H4 (cell line): ENCODE measurements at regions not wholly inside any gene's neighbourhood (a gene's known extent, or its start where the extent isn't known, plus 50 kb on each side); places are given as distances from the start of the nearest gene placed in this dataset.
"Not testable (repeated sequence)": the region's sequence is repeated elsewhere in the genome, so short reads cannot be mapped to it uniquely, and the experiment has no call there.

ENCODE experiments used
- DNase-seq: peaks from one replicate; pipeline ENCODE4 v3.0.0-alpha.2; 2015; ENCODE audit warnings: low spot score

GRCh38 chr12:58647495-58647894, 272.8 kb downstream of the LRIG3 start:
- DNase-seq: no peak

- no peak for DNase-seq
These were observed 272.1 kb downstream of the LRIG3 start for GRCh38 chr12:58648176-58648575.

- no peak for DNase-seq
These were observed 268.5 kb downstream of the LRIG3 start for GRCh38 chr12:58651850-58652249.

GRCh38 chr12:58654021-58654420, 266.3 kb downstream of the LRIG3 start:
- no peak for DNase-seq

- DNase-seq: no peak
These were observed 264.9 kb downstream of the LRIG3 start for GRCh38 chr12:58655375-58655774.

GRCh38 chr12:58656254-58657009, 263.9 kb downstream of the LRIG3 start:
- no peak for DNase-seq

GRCh38 chr12:58657190-58657589, 263.1 kb downstream of the LRIG3 start:
- no peak for DNase-seq

GRCh38 chr12:58665375-58665774, 254.9 kb downstream of the LRIG3 start:
- DNase-seq: no peak

GRCh38 chr12:58668233-58668632, 252.1 kb downstream of the LRIG3 start:
- DNase-seq: no peak

GRCh38 chr12:58668871-58669270, 251.4 kb downstream of the LRIG3 start:
- DNase-seq: no peak

- DNase-seq: no peak
These were observed 249.7 kb downstream of the LRIG3 start for GRCh38 chr12:58670623-58671022.

- DNase-seq: no peak
These were observed 249.1 kb downstream of the LRIG3 start for GRCh38 chr12:58671196-58671595.

- DNase-seq: no peak
These were observed 247.3 kb downstream of the LRIG3 start for GRCh38 chr12:58673021-58673420.

GRCh38 chr12:58677833-58678232, 242.5 kb downstream of the LRIG3 start:
- not testable (repeated sequence) for DNase-seq

GRCh38 chr12:58678753-58679152, 241.6 kb downstream of the LRIG3 start:
- no peak for DNase-seq

- no peak for DNase-seq
These were observed 238.6 kb downstream of the LRIG3 start for GRCh38 chr12:58681730-58682129.

GRCh38 chr12:58695263-58695662, 225.0 kb downstream of the LRIG3 start:
- DNase-seq: no peak

GRCh38 chr12:58701536-58701935, 218.8 kb downstream of the LRIG3 start:
- no peak for DNase-seq

- DNase-seq: no peak
These were observed 216.4 kb downstream of the LRIG3 start for GRCh38 chr12:58703866-58704265.

GRCh38 chr12:58704770-58705169, 215.5 kb downstream of the LRIG3 start:
- not testable (repeated sequence) for DNase-seq

- DNase-seq: no peak
These were observed 209.4 kb downstream of the LRIG3 start for GRCh38 chr12:58710901-58711300.

GRCh38 chr12:58711974-58712373, 208.3 kb downstream of the LRIG3 start:
- DNase-seq: no peak

GRCh38 chr12:58712976-58713375, 207.3 kb downstream of the LRIG3 start:
- no peak for DNase-seq

- no peak for DNase-seq
These were observed 201.1 kb downstream of the LRIG3 start for GRCh38 chr12:58719161-58719560.
